ENCODE measurements at regions not wholly inside any gene's neighbourhood (a gene's known extent, or its start where the extent isn't known, plus 50 kb on each side); places are given as distances from the start of the nearest gene placed in this dataset.

DNA sequence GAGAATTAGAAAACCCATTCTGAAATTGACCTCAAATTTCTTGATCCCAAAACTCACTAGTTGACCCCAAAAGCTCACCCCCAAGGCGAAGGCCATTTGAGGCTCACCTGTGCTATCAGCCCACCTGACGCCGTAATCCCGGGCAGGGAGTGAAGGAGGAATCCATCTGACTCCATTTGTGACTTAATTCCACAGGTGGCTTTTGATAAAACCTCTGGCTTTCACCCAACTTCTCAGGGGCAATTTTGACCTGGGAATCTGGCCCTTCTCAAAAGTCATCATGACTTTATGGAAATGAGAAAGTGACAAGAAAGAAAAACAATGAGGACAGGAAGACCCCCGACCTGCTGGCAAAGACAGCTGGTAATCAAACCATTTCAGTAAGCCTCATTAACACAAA lies 86.9 kb upstream of the SALL3 start:
- ChIA-PET CTCF (ENCODE audit: low intra/inter-chr PET ratio, low total read pairs) (no interaction called here), POLR2A (no interaction called here)
- Histone ChIP-seq H4K20me1 (ENCODE audit: insufficient read depth, low read length) (no peaks in the 10 kb centered on the region), H3K79me2 (ENCODE audit: insufficient read depth, low read length) (no peaks in the 10 kb centered on the region), H3K9ac (ENCODE audit: insufficient read depth, low read depth, low read length) (no peak overlapping the region), H2AFZ (ENCODE audit: low read length) (no peak overlapping the region), H3K27ac (ENCODE audit: extremely low read length, insufficient read depth, low read length) (no peak overlapping the region), H3K4me3 (replicated peaks in 1 of 3; ENCODE audit: insufficient read depth in 1 of 3, low read depth in 2 of 3, low read length in 3 of 3) (no peak overlapping the region), H3K9me3 (ENCODE audit: low read length) (peaks cover 13% of the 10 kb centered on the region), H3K27me3 (ENCODE audit: control insufficient read depth in 1 of 2, insufficient read depth in 2 of 2, low read length in 2 of 2) (peaks cover 0 to 20% of the 10 kb centered on the region in 2 experiments; a peak in 2 of 5 replicates), H3K4me2 (ENCODE audit: low read depth, low read length) (no peak overlapping the region), H3K4me1 (ENCODE audit: insufficient read depth, low read length) (no peaks in the 10 kb centered on the region), H3K36me3 (replicated peaks in 1 of 2; ENCODE audit: control insufficient read depth in 1 of 2, insufficient read depth in 2 of 2, low read length in 2 of 2) (no peaks in the 10 kb centered on the region)
- FAIRE-seq (no peak), DNase-seq (ENCODE audit: low spot score) (no peak), ATAC-seq (no peak)
- TF ChIP-seq, protein P1, sequence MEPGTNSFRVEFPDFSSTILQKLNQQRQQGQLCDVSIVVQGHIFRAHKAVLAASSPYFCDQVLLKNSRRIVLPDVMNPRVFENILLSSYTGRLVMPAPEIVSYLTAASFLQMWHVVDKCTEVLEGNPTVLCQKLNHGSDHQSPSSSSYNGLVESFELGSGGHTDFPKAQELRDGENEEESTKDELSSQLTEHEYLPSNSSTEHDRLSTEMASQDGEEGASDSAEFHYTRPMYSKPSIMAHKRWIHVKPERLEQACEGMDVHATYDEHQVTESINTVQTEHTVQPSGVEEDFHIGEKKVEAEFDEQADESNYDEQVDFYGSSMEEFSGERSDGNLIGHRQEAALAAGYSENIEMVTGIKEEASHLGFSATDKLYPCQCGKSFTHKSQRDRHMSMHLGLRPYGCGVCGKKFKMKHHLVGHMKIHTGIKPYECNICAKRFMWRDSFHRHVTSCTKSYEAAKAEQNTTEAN (CRISPR knock-in tag; conservative IDR thresholded peaks at IDR 0.05), result no peak
- TF ChIP-seq, protein P2, sequence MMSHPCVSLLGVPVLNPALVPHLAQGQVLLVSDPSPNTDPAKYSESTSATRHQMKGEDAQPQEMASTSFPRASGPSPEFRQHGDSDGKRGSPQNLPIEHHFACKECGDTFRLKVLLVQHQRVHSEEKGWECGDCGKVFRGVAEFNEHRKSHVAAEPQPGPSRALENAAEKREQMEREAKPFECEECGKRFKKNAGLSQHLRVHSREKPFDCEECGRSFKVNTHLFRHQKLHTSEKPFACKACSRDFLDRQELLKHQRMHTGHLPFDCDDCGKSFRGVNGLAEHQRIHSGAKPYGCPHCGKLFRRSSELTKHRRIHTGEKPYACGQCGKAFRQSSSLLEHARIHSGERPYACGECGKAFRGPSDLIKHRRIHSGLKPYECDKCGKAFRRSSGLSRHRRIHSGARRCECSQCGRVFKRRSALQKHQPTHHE (CRISPR knock-in tag; IDR thresholded peaks at IDR 0.05; ENCODE audit: borderline replicate concordance), result no peak
- no peak for TF ChIP-seq HMG20A (CRISPR knock-in tag; IDR thresholded peaks at IDR 0.05; ENCODE audit: borderline replicate concordance)
- no peak for TF ChIP-seq LCORL (IDR thresholded peaks at IDR 0.05)
- no peak for TF ChIP-seq LCORL (CRISPR knock-in tag; IDR thresholded peaks at IDR 0.05)
- TF ChIP-seq GATAD1 (CRISPR knock-in tag; IDR thresholded peaks at IDR 0.05), result no peak
- TF ChIP-seq, protein P3, sequence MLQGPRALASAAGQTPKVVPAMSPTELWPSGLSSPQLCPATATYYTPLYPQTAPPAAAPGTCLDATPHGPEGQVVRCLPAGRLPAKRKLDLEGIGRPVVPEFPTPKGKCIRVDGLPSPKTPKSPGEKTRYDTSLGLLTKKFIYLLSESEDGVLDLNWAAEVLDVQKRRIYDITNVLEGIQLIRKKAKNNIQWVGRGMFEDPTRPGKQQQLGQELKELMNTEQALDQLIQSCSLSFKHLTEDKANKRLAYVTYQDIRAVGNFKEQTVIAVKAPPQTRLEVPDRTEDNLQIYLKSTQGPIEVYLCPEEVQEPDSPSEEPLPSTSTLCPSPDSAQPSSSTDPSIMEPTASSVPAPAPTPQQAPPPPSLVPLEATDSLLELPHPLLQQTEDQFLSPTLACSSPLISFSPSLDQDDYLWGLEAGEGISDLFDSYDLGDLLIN (CRISPR knock-in tag; IDR thresholded peaks at IDR 0.05; ENCODE audit: borderline replicate concordance), result no peak
- TF ChIP-seq ETV6 (CRISPR knock-in tag; conservative IDR thresholded peaks at IDR 0.05), result no peak
- TF ChIP-seq, protein P4, sequence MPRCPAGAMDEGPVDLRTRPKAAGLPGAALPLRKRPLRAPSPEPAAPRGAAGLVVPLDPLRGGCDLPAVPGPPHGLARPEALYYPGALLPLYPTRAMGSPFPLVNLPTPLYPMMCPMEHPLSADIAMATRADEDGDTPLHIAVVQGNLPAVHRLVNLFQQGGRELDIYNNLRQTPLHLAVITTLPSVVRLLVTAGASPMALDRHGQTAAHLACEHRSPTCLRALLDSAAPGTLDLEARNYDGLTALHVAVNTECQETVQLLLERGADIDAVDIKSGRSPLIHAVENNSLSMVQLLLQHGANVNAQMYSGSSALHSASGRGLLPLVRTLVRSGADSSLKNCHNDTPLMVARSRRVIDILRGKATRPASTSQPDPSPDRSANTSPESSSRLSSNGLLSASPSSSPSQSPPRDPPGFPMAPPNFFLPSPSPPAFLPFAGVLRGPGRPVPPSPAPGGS (CRISPR knock-in tag; IDR thresholded peaks at IDR 0.05), result no peak
- no peak for TF ChIP-seq TCF12 (IDR thresholded peaks at IDR 0.05)
- no peak for TF ChIP-seq TCF12 (CRISPR knock-in tag; IDR thresholded peaks at IDR 0.05)
- TF ChIP-seq SP140L (CRISPR knock-in tag; IDR thresholded peaks at IDR 0.05; ENCODE audit: borderline replicate concordance), result no peak
- no peak for TF ChIP-seq EZH2 (conservative IDR thresholded peaks at IDR 0.05; ENCODE audit: low read depth, low read length)
- TF ChIP-seq ZNF709 (CRISPR knock-in tag; IDR thresholded peaks at IDR 0.05), result no peak
- TF ChIP-seq RFX1 (IDR thresholded peaks at IDR 0.05), result no peak
- no peak for TF ChIP-seq RARA (CRISPR knock-in tag; IDR thresholded peaks at IDR 0.05)
- intact Hi-C loops (cut with micrococcal nuclease; ENCODE audit: unreplicated experiment) (no loop called here), in situ Hi-C loops (cut with HindIII; ENCODE audit: extremely low pct_ligation_motif_present, low pct_unique_long_range_greater_than_20kb) (no loop called here)
- 5% methylated on average over 4 of the region's 5 CpGs for WGBS (ENCODE audit: low lambda C conversion rate)
- BruUV-seq (replicated peaks), result no TSS peak

All from HepG2 (cell line).